HCT116 (cell line): ENCODE measurements at regions not wholly inside any gene's neighbourhood (a gene's known extent, or its start where the extent isn't known, plus 50 kb on each side); places are given as distances from the start of the nearest gene placed in this dataset.

ENCODE experiments used
- ATAC-seq: fragments of 200-7000 bp; cut with Tn5 transposase; 2 replicates; pipeline ENCODE4 v1.9.1; 2020; ENCODE audit warnings: mild to moderate bottlenecking, moderate library complexity
- BruUV-seq: library from RNA; stranded (reverse); fragments of 400-500 nt; replicated peaks from 2 replicates; lab custom pipeline; 2021; lab: Mats Ljungman, UMichigan
- CTCF ChIA-PET: fragments of 300-600 bp; sonication (Branson Sonifier 250); formaldehyde crosslinking; loops from one replicate; lab custom pipeline; 2021; ENCODE audit warnings: antibody characterized with exemption; lab: Charles Lee
- POLR2A ChIA-PET: fragments of 300-600, 350-600 bp; sonication (Branson Sonifier 250); formaldehyde crosslinking; loops from one replicate; lab custom pipeline; 2021; ENCODE audit warnings: antibody characterized with exemption; lab: Charles Lee
- RAD21 ChIA-PET, 2 experiments: fragments of 300-600 bp; sonication (Branson Sonifier 250); formaldehyde crosslinking; loops; one replicate each; lab custom pipeline; 2023; ENCODE audit warnings: low total read pairs in 2 of 2; ENCODE audit not compliant: uncharacterized antibody in 2 of 2, unreplicated experiment in 2 of 2, low non-redundant PET in 1 of 2; lab: Charles Lee
- DNase-seq: peaks from one replicate; pipeline ENCODE4 v3.0.0-alpha.2; 2010; ENCODE audit warnings: low read depth, low spot score
- H2AFZ ChIP-seq: fragments of 200-600 bp; shearing (Covaris generic), sonication (generic); 2 replicates; pipeline ENCODE4 v1.6.1; 2017; ENCODE audit warnings: low read depth, mixed run types, mixed read lengths, antibody characterized with exemption, low read length; ENCODE audit not compliant: poor library complexity, severe bottlenecking
- H3K27ac ChIP-seq: 2 replicates; pipeline ENCODE4 v1.5.1; 2012; ENCODE audit warnings: low read depth, low read length
- H3K27me3 ChIP-seq: fragments of 200-600 bp; sonication (generic); 2 replicates; pipeline ENCODE4 v1.6.1; 2016; ENCODE audit warnings: mixed run types, low read length, mixed read lengths; ENCODE audit not compliant: insufficient read depth
- H3K36me3 ChIP-seq, 2 experiments: fragments of 200-500 bp in 1 of 2; fragments of 200-600 bp in 1 of 2; sonication (Bioruptor generic) in 1 of 2; sonication (generic) in 1 of 2; 2 replicates each; pipeline versions ENCODE4 v1.5.1 to v1.6.1; 2014 to 2016; ENCODE audit warnings: low read length in 2 of 2, inconsistent platforms in 1 of 2, mixed read lengths in 1 of 2, mixed run types in 1 of 2; ENCODE audit not compliant: insufficient read depth in 2 of 2, control insufficient read depth in 1 of 2
- H3K4me1 ChIP-seq, 2 experiments: fragments of 200-600 bp in 1 of 2; sonication (generic) in 1 of 2; 2 replicates each; pipeline versions ENCODE4 v1.5.1 to v1.6.1; 2012 to 2017; ENCODE audit warnings: low read length in 2 of 2, inconsistent platforms in 1 of 2, mild to moderate bottlenecking in 1 of 2, mixed read lengths in 1 of 2, mixed run types in 1 of 2, moderate library complexity in 1 of 2; ENCODE audit not compliant: insufficient read depth in 2 of 2, control insufficient read depth in 1 of 2
- H3K4me2 ChIP-seq: fragments of 200-600 bp; sonication (generic); 2 replicates; pipeline ENCODE4 v1.6.1; 2017; ENCODE audit warnings: mixed run types, low read length, mixed read lengths
- H3K4me3 ChIP-seq, 2 experiments: fragments of 200-600 bp in 1 of 2; sonication (generic) in 1 of 2; replicated peaks in 1 of 2; 2 replicates each; pipeline ENCODE4 v1.5.1; 2011 to 2016; ENCODE audit warnings: low read length in 2 of 2, control low read depth in 1 of 2, low read depth in 1 of 2, mild to moderate bottlenecking in 1 of 2, mixed read lengths in 1 of 2, mixed run types in 1 of 2
- H3K79me2 ChIP-seq: fragments of 200-600 bp; sonication (generic); 2 replicates; pipeline ENCODE4 v1.6.1; 2017; ENCODE audit warnings: mild to moderate bottlenecking, mixed run types, low read length, moderate library complexity, mixed read lengths; ENCODE audit not compliant: insufficient read depth
- H3K9ac ChIP-seq: fragments of 200-600 bp; sonication (generic); 2 replicates; pipeline ENCODE4 v1.6.1; 2016; ENCODE audit warnings: low read length, mixed read lengths
- H3K9me2 ChIP-seq: fragments of 200-600 bp; sonication (generic), shearing (Covaris generic); 2 replicates; pipeline ENCODE4 v1.6.1; 2017; ENCODE audit warnings: mixed run types, mild to moderate bottlenecking, moderate library complexity; ENCODE audit not compliant: insufficient read depth
- H3K9me3 ChIP-seq, 2 experiments: fragments of 200-500 bp in 1 of 2; fragments of 200-600 bp in 1 of 2; sonication (Bioruptor generic) in 1 of 2; sonication (generic) in 1 of 2; 2 replicates each; pipeline ENCODE4 v1.6.1; 2014 to 2017; ENCODE audit warnings: low read length in 2 of 2, mixed read lengths in 2 of 2, inconsistent platforms in 1 of 2, low read depth in 1 of 2, mild to moderate bottlenecking in 1 of 2, mixed run types in 1 of 2, moderate library complexity in 1 of 2; ENCODE audit not compliant: control insufficient read depth in 1 of 2, insufficient read depth in 1 of 2
- H4K20me1 ChIP-seq: fragments of 200-600 bp; sonication (generic), shearing (Covaris generic); 2 replicates; pipeline ENCODE4 v1.6.1; 2017; ENCODE audit warnings: mixed run types, mild to moderate bottlenecking, moderate library complexity; ENCODE audit not compliant: insufficient read depth
- CBX3 ChIP-seq: IDR thresholded peaks from 2 replicates; pipeline ENCODE4 v1.6.1; 2012; ENCODE audit warnings: low read depth
- EGR1 ChIP-seq: IDR thresholded peaks from 2 replicates; pipeline ENCODE4 v1.6.1; 2012; ENCODE audit warnings: low read depth
- EZH2 ChIP-seq: fragments of 200-600 bp; sonication (generic); IDR thresholded peaks from 2 replicates; pipeline ENCODE4 v1.6.1; 2017; ENCODE audit warnings: antibody characterized with exemption, mixed run types
- JUND ChIP-seq: IDR thresholded peaks from 2 replicates; pipeline ENCODE4 v1.6.1; 2012
- MAX ChIP-seq: IDR thresholded peaks from 2 replicates; pipeline ENCODE4 v1.6.1; 2012
- POLR2A ChIP-seq: IDR thresholded peaks from 2 replicates; pipeline ENCODE4 v1.7.0; 2011; ENCODE audit warnings: borderline replicate concordance; ENCODE audit not compliant: insufficient read depth, insufficient read length; ENCODE audit errors: extremely low read depth
- REST ChIP-seq: IDR thresholded peaks from 2 replicates; pipeline ENCODE4 v1.6.1; 2012; ENCODE audit warnings: low read depth
- SIN3A ChIP-seq: IDR thresholded peaks from 2 replicates; pipeline ENCODE4 v1.6.1; 2012; ENCODE audit warnings: low read depth
- SP1 ChIP-seq: IDR thresholded peaks from 2 replicates; pipeline ENCODE4 v1.6.1; 2012; ENCODE audit warnings: low read depth
- SRF ChIP-seq: IDR thresholded peaks from 2 replicates; pipeline ENCODE4 v1.6.1; 2012; ENCODE audit warnings: low read depth
- ZBTB33 ChIP-seq: IDR thresholded peaks from 2 replicates; pipeline ENCODE4 v1.6.1; 2011; ENCODE audit warnings: mild to moderate bottlenecking, low read length, moderate library complexity; ENCODE audit not compliant: insufficient replicate concordance; ENCODE audit errors: extremely low read depth
- intact Hi-C: fragments of 100-400 bp; cut with micrococcal nuclease; formaldehyde crosslinking; loops from 2 replicates; pipeline ENCODE4 v1.10.0; 2022

- no TSS peak for BruUV-seq
- Histone ChIP-seq H3K4me2 (no peak overlapping the region), H3K36me3 (no peaks in the 10 kb centered on the region), H3K27me3 (no peaks in the 10 kb centered on the region), H2AFZ (no peak overlapping the region), H3K79me2 (no peaks in the 10 kb centered on the region), H3K9me3 (peaks cover 3 to 6% of the 10 kb centered on the region in 2 experiments; a peak in 1 of 4 replicates), H3K27ac (no peak overlapping the region), H3K4me1 (no peaks in the 10 kb centered on the region), H4K20me1 (no peaks in the 10 kb centered on the region), H3K9me2 (no peaks in the 10 kb centered on the region), H3K9ac (no peak overlapping the region), H3K4me3 (no peak overlapping the region)
- TF ChIP-seq EGR1: no peak
- no peak for TF ChIP-seq MAX
- no peak for TF ChIP-seq EZH2
- TF ChIP-seq REST: no peak
- no peak for TF ChIP-seq POLR2A
- TF ChIP-seq SP1: no peak
- no peak for TF ChIP-seq SIN3A
- TF ChIP-seq CBX3: no peak
- no peak for TF ChIP-seq ZBTB33
- no peak for TF ChIP-seq JUND
- TF ChIP-seq SRF: no peak
- ChIA-PET POLR2A (no interaction called here), RAD21 (no interaction called here), CTCF (interaction anchor here (1.2 to 1.9 kb wide), 6 partner anchors 11 to 739 kb away, joined by 3 to 6 read pairs (median 4); no protein-coding TSS in a partner anchor)
- DNase-seq (no peak), ATAC-seq (no peak)
- intact Hi-C loops: no loop called here
Measured at GRCh38 chr15:69749274-69749673, 296.7 kb downstream of the RPLP1 start.
